ENCODE measurements at regions not wholly inside any gene's neighbourhood (a gene's known extent, or its start where the extent isn't known, plus 50 kb on each side); places are given as distances from the start of the nearest gene placed in this dataset.

- Histone ChIP-seq H3K27me3 (no peaks in the 10 kb centered on the region), H3K36me3 (no peaks in the 10 kb centered on the region), H3K4me3 (no peak overlapping the region), H3K9me3 (no peaks in the 10 kb centered on the region)
- no peak for DNase-seq
Measured at GRCh38 chr10:118128675-118129074, 81.9 kb upstream of the RAB11FIP2 start.

GRCh38 chr10:118118716-118119115 is 72.0 kb upstream of the RAB11FIP2 start:
- no peak for DNase-seq
- Histone ChIP-seq H3K9me3 (no peaks in the 10 kb centered on the region), H3K36me3 (no peaks in the 10 kb centered on the region), H3K4me3 (no peak overlapping the region), H3K27me3 (no peaks in the 10 kb centered on the region)

- H3K36me3 ChIP-seq: no peaks in the 10 kb centered on the region
- H3K9me3 ChIP-seq: no peaks in the 10 kb centered on the region
- H3K27me3 ChIP-seq: no peaks in the 10 kb centered on the region
- H3K4me3 ChIP-seq: no peak overlapping the region
- no peak for DNase-seq
Measured at GRCh38 chr10:118116715-118117449, 70.1 kb upstream of the RAB11FIP2 start.

- no peak for DNase-seq
- no peak overlapping the region for H3K4me3 ChIP-seq
Measured at GRCh38 chr10:118116362-118116714, 69.6 kb upstream of the RAB11FIP2 start.

GRCh38 chr10:118115701-118116100 is 69.0 kb upstream of the RAB11FIP2 start:
- no peak for DNase-seq
- H3K9me3 ChIP-seq: no peaks in the 10 kb centered on the region
- no peak overlapping the region for H3K4me3 ChIP-seq
- no peaks in the 10 kb centered on the region for H3K27me3 ChIP-seq
- no peaks in the 10 kb centered on the region for H3K36me3 ChIP-seq

More at GRCh38 chr10:118116362-118116714, 69.6 kb upstream of the RAB11FIP2 start:
- no peaks in the 10 kb centered on the region for H3K27me3 ChIP-seq
- no peaks in the 10 kb centered on the region for H3K9me3 ChIP-seq
- H3K36me3 ChIP-seq: no peaks in the 10 kb centered on the region

- H3K9me3 ChIP-seq: no peaks in the 10 kb centered on the region
- no peaks in the 10 kb centered on the region for H3K36me3 ChIP-seq
- DNase-seq: no peak
- H3K27me3 ChIP-seq: no peaks in the 10 kb centered on the region
- no peak overlapping the region for H3K4me3 ChIP-seq
Measured at GRCh38 chr10:118114992-118115391, 68.3 kb upstream of the RAB11FIP2 start.

- no peak for DNase-seq
- Histone ChIP-seq H3K4me3 (no peak overlapping the region), H3K36me3 (no peaks in the 10 kb centered on the region), H3K9me3 (no peaks in the 10 kb centered on the region), H3K27me3 (no peaks in the 10 kb centered on the region)
Measured at GRCh38 chr10:118112543-118113125, 65.9 kb upstream of the RAB11FIP2 start.

GRCh38 chr10:118110750-118111149 is 64.0 kb upstream of the RAB11FIP2 start:
- no peak for DNase-seq
- no peaks in the 10 kb centered on the region for H3K27me3 ChIP-seq
- H3K9me3 ChIP-seq: no peaks in the 10 kb centered on the region
- H3K36me3 ChIP-seq: no peaks in the 10 kb centered on the region
- no peak overlapping the region for H3K4me3 ChIP-seq

GRCh38 chr10:118108194-118109026 is 61.7 kb upstream of the RAB11FIP2 start:
- H3K4me3 ChIP-seq: no peak overlapping the region
- DNase-seq: no peak
- H3K9me3 ChIP-seq: no peaks in the 10 kb centered on the region
- no peaks in the 10 kb centered on the region for H3K36me3 ChIP-seq
- no peaks in the 10 kb centered on the region for H3K27me3 ChIP-seq

- no peaks in the 10 kb centered on the region for H3K36me3 ChIP-seq
- no peaks in the 10 kb centered on the region for H3K9me3 ChIP-seq
- no peak overlapping the region for H3K4me3 ChIP-seq
- DNase-seq: no peak
- H3K27me3 ChIP-seq: no peaks in the 10 kb centered on the region
Measured at GRCh38 chr10:118107541-118107940, 60.8 kb upstream of the RAB11FIP2 start.

- Histone ChIP-seq H3K36me3 (no peaks in the 10 kb centered on the region), H3K4me3 (no peak overlapping the region), H3K9me3 (no peaks in the 10 kb centered on the region), H3K27me3 (no peaks in the 10 kb centered on the region)
- DNase-seq: no peak
Measured at GRCh38 chr10:118107040-118107439, 60.3 kb upstream of the RAB11FIP2 start.

GRCh38 chr10:118106426-118106825 is 59.7 kb upstream of the RAB11FIP2 start:
- no peak for DNase-seq
- Histone ChIP-seq H3K9me3 (no peaks in the 10 kb centered on the region), H3K27me3 (no peaks in the 10 kb centered on the region), H3K36me3 (no peaks in the 10 kb centered on the region), H3K4me3 (no peak overlapping the region)

- Histone ChIP-seq H3K36me3 (no peaks in the 10 kb centered on the region), H3K27me3 (no peaks in the 10 kb centered on the region), H3K4me3 (no peak overlapping the region), H3K9me3 (no peaks in the 10 kb centered on the region)
- DNase-seq: no peak
Measured at GRCh38 chr10:118102121-118102520, 55.4 kb upstream of the RAB11FIP2 start.

GRCh38 chr10:118101501-118101900 is 54.8 kb upstream of the RAB11FIP2 start:
- no peaks in the 10 kb centered on the region for H3K27me3 ChIP-seq
- no peaks in the 10 kb centered on the region for H3K36me3 ChIP-seq
- no peak overlapping the region for H3K4me3 ChIP-seq
- H3K9me3 ChIP-seq: no peaks in the 10 kb centered on the region
- no peak for DNase-seq

Data from MG63 (cell line).